ENCODE measurements at regions not wholly inside any gene's neighbourhood (a gene's known extent, or its start where the extent isn't known, plus 50 kb on each side); places are given as distances from the start of the nearest gene placed in this dataset.

GRCh38 chr6:155887421-155887820 lies 431.8 kb upstream of the NOX3 start:
- TF ChIP-seq EP300 (IDR thresholded peaks at IDR 0.05) (no peak), POLR2A (IDR thresholded peaks at IDR 0.05) (no peak), CTCF (IDR thresholded peaks at IDR 0.05) (no peak)

Measured in suprapubic skin (tissue), 3 donors.